Bone marrow (tissue), 2 donors: ENCODE measurements at regions not wholly inside any gene's neighbourhood (a gene's known extent, or its start where the extent isn't known, plus 50 kb on each side); places are given as distances from the start of the nearest gene placed in this dataset.
A peak's percentile ranks its signal among the peaks of the same experiment; 100 is the strongest.
"Not testable (repeated sequence)": the region's sequence is repeated elsewhere in the genome, so short reads cannot be mapped to it uniquely, and the experiment has no call there.

Experiments used
- DNase-seq, 2 donors: peaks; one replicate each; lab custom pipeline; 2025; lab: John Stamatoyannopoulos, UW

DNA sequence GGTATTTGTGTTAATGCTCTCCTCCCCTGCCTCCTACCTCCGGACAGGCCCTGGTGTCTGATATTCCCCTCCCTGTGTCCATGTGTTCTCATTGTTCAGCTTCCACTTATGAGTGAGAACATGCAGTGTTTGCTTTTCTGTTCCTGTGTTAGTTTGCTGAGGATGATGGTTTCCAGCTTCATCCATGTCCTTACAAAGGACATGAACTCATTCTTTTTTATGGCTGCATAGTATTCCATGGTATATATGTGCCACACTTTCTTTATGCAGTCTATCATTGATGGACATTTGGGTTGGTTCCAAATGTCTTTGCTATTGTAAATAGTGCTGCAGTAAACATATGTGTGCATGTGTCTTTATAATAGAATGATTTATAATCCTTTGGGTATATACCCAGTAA is 105.2 kb upstream of the SNX2 start:
- not testable (repeated sequence) for DNase-seq

DNA sequence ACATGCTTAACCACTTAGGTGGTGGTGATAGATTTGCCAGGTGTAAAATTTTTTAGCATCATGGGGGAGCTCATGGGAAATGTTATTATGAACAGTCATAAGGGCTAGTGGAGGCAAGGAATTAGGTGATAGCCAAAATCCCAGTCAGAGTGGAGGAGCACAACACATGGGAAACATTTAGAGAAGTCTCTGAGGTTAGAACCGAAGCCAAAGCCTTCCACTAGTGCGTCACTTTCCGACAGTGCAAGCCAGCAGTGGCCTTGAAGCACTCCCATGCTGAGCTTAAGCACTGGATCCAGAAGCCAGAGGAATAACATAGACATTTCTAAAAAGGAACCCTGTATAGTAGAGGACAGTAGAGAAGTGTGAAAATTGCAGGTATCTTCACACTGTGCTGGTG is 101.5 kb upstream of the SNX2 start:
- no peak for DNase-seq

GRCh38 chr5:122674385-122674784 is 100.5 kb upstream of the SNX2 start:
- no peak for DNase-seq

- DNase-seq = no peak
Observed at GRCh38 chr5:122680623-122681350, 94.1 kb upstream of the SNX2 start.

DNA sequence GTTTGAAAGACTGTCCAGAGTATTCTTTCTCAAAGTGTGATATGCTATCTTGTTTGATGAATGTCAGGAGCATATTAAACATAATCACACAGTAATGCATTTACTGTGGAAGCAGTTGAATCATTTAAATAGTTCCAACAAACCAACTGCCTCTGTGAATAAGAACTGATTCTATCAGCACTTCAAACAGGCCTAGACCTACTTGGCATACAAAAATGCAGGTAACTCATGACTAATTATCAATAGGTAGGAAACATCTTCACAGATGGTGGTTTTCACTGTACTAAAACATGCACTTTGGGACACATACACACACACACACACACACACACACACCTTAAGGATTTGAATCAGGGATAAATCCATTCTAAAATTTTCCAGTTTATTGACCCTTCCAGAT is 91.2 kb upstream of the SNX2 start:
- DNase-seq = no peak

- no peak for DNase-seq
Observed at GRCh38 chr5:122690266-122690665, 84.6 kb upstream of the SNX2 start.

GRCh38 chr5:122691931-122692330 is 82.9 kb upstream of the SNX2 start:
- DNase-seq = no peak

DNA sequence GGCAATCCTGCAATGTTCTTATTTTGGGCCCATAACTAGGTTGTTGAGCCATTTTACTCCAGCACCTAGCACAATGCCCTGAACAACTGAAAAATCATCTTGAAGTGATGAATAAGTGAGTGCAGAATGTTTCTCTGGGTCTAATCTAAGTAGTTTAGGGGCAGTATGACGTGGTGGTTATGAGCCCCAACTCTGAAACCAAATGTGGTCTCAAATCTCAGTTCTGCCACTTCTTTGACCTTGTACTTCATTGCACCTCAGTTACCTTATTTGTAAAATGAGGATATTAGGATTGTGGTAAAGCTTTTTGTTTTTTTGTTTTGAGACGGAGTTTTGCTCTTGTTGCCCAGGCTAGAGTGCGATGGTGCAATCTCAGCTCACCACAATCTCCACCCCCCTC is 80.9 kb upstream of the SNX2 start:
- no peak for DNase-seq

GRCh38 chr5:122694884-122695283 is 80.0 kb upstream of the SNX2 start:
- no peak for DNase-seq

GRCh38 chr5:122696735-122697134 is 78.1 kb upstream of the SNX2 start:
- not testable (repeated sequence) for DNase-seq

DNA sequence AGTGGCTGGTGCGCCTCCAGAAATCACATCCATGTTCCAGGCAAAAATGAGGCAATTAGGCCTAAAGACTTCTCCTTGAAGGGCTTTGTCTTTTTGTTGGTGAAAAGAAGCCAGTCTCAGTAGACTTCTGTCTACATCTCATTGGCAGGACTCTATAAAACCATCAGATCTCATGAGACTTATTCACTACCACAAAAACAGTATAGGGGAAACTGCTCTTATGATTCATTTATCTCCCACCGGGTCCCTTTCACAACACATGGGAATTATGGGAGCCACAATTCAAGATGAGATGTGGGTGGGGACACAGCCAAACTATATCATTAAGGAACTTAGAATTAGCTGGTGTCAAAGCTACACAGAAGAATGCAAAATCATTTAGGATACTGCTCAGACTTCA is 77.7 kb upstream of the SNX2 start:
- no peak for DNase-seq

DNA sequence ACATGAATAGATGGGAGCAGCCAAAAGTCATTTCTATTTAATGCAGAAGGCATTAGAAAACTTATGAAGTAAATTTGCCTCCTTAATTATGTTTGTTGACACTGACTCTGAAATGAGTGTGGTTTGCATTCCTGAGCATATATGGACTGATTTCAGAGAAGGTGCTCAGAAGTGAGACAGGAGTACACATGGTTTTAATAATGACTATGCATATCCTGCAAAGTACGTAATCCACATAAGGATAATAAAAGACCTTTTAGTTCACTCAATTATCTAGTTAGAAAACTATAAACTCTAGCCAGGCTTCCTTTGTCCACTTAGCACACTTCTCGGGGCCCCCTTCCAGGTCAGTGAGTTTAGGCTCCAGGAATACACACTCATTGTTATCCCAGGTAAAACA is 75.7 kb upstream of the SNX2 start:
- DNase-seq = no peak

- no peak for DNase-seq
Observed at GRCh38 chr5:122701640-122702523, 73.0 kb upstream of the SNX2 start.

DNA sequence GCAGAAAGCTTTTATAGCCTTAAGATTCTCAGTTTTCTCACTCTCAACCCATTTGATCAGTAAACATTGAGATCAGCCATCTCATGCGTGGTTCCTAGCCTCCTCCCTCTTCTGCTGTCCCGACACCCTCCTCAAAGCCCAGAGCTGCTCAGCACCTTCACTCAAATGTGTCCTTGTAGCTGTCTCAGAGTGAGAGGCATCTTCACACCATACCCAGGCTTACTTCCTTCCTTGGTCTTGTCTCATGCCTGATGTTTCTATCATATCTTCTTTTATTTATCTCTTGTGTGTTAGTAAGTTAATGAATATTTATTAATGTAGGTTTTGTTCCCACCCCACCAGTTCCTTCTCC is 72.4 kb upstream of the SNX2 start:
- DNase-seq = no peak

GRCh38 chr5:122703203-122703602 is 71.7 kb upstream of the SNX2 start:
- no peak for DNase-seq

GRCh38 chr5:122704247-122705036 is 70.4 kb upstream of the SNX2 start:
- DNase-seq = peak in 1 of 2 donors; percentile 41

DNA sequence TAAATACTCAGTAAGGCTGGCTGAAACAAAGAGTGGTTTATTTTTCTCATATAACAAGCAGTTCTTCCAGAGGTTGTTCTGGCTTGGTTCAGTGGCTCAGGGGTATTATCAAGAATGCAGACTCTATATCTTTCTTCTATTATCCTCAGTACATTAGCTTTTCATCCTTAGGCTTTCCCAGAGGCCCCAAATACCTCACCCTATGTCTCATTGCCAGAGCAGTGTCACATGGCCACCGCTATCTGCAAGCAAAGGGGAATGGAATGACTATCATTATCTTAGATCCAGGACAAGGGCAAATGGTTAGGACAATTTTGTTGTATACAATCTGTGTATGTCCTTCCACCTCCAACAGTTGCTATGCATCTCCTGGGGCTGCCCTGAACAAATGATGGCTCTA is 69.0 kb upstream of the SNX2 start:
- DNase-seq = no peak

GRCh38 chr5:122707796-122708195 is 67.1 kb upstream of the SNX2 start:
- no peak for DNase-seq

DNA sequence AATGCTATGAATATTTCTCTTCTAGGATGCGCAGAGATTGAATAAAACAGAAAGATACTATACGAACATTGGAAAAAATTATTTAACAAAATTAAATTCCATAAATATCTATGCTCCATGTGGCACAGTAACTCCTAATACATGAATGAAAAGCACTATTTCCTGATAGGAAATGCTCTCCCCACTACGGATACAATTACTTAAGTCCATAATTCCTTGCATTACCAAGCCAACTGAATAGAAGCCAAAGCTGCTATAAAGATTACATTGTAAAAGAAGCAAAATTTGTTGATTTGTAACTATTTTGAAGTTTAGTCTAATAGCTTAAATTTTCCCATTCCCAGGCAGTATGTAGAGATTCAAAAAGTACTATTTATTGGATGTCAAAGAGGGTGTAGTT is 61.8 kb upstream of the SNX2 start:
- no peak for DNase-seq

- DNase-seq = no peak
Observed at GRCh38 chr5:122715095-122715494, 59.8 kb upstream of the SNX2 start.

- no peak for DNase-seq
Observed at GRCh38 chr5:122718611-122719010, 56.3 kb upstream of the SNX2 start.

DNA sequence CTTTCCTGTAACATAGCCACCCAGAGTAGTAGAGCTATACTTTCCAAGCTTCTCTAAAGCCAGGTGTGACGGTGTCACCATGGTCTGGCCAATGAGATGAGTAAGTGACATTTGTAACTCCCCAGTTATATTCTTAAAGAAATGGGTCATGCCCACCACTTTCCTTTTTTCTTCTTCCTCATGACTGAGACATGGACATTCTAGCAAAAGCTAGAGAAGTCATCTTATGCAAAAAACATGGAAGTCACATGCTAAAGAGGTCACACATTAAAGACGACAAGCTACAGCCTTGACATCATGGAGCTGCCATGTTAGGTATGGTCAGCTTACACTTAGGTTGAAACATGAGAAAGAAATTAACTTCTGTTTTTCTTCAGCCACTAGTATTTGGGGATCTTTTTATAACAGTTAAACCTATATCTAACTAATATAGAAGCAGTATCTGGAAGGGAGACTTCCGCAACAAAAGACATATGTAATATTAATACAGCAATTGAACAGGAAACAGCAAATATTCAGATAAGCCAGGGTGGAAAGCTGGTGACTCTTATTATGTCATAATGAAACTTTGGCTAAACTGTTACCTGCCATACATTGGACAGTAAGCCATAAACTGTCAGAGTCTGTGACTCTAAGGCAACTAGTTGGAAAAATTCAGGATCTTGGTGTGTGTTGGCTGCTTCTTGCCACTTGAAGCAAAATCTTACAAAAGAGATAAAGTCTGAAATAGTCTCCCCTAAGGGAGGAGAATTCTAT is 54.7 kb upstream of the SNX2 start:
- DNase-seq = no peak
